Lower leg skin (tissue), 3 donors: ENCODE measurements at regions not wholly inside any gene's neighbourhood (a gene's known extent, or its start where the extent isn't known, plus 50 kb on each side); places are given as distances from the start of the nearest gene placed in this dataset.

ENCODE experiments used
- CTCF ChIP-seq, 3 donors: fragments of 450-650 bp; IDR thresholded peaks; one replicate each; pipeline ENCODE4 v1.5.1; 2016; ENCODE audit warnings: antibody characterized with exemption in 3 of 3, mild to moderate bottlenecking in 3 of 3, moderate library complexity in 2 of 3
- POLR2A ChIP-seq, 2 donors: fragments of 450-650 bp; IDR thresholded peaks; one replicate each; pipeline ENCODE4 v1.6.1; 2016 to 2017; ENCODE audit warnings: antibody characterized with exemption in 2 of 2, mild to moderate bottlenecking in 1 of 2, moderate library complexity in 1 of 2

- no peak for TF ChIP-seq CTCF (IDR thresholded peaks at IDR 0.05)
- no peak for TF ChIP-seq POLR2A (IDR thresholded peaks at IDR 0.05)
Measured at GRCh38 chr22:47627556-47628253, 865.3 kb downstream of the TBC1D22A start.
